AG09309 (cell line): ENCODE measurements at regions not wholly inside any gene's neighbourhood (a gene's known extent, or its start where the extent isn't known, plus 50 kb on each side); places are given as distances from the start of the nearest gene placed in this dataset.

Experiments
- DNase-seq: peaks from one replicate; pipeline ENCODE4 v3.0.0-alpha.2; 2010; ENCODE audit warnings: low read depth
- H3K4me3 ChIP-seq: 2 replicates; pipeline ENCODE4 v1.5.1; 2011; ENCODE audit warnings: mild to moderate bottlenecking, low read depth, low read length, moderate library complexity; ENCODE audit not compliant: control insufficient read depth
- TF ChIP-seq, protein P1 (sequence below): IDR thresholded peaks from 2 replicates; pipeline ENCODE4 v1.5.1; 2011; ENCODE audit warnings: mild to moderate bottlenecking, low read depth, low read length, inconsistent platforms; ENCODE audit not compliant: insufficient read depth, control insufficient read depth; ENCODE audit errors: missing control alignments

DNA sequence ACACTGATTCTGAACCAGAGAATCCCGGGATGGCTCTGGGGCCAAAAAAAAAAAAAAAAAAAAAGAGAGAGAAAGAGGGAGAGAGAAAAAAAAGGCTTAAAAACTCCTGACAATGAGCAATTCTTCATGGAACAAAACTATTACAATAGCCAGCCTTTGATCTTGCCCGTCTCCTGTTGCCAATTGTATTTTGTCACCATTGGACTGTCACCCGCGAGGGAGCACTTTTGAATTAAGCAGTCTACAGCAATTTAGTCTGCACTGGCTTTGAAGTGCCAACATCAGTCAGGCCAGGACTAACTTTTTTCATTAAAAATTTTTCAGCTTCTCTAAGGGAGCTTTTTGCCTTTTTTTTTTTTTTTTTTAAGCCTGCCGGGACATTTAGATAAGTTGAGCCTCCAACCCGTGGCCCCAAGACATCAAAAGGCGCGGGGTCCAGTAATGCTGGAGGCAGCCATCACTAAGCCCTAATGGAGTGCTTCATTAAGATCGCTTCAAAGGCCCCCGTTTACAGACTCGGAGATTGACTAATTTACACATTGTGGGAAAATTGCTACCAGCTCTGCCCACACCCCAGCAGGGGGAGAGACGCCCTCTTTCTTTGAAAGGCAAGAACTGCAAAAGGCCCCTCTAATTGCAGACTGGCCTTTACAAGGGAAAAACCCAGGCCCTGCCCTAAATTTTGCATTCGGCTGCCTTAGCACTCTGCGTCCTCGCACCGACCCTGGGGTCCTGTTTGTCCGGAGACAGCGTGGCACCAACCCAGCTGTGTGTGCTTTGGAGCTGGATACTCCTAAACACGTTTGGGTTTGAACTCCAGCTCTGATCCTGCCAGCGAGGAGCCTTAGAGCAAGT is 98.1 kb upstream of the MSX1 start:
- TF ChIP-seq, protein P1, sequence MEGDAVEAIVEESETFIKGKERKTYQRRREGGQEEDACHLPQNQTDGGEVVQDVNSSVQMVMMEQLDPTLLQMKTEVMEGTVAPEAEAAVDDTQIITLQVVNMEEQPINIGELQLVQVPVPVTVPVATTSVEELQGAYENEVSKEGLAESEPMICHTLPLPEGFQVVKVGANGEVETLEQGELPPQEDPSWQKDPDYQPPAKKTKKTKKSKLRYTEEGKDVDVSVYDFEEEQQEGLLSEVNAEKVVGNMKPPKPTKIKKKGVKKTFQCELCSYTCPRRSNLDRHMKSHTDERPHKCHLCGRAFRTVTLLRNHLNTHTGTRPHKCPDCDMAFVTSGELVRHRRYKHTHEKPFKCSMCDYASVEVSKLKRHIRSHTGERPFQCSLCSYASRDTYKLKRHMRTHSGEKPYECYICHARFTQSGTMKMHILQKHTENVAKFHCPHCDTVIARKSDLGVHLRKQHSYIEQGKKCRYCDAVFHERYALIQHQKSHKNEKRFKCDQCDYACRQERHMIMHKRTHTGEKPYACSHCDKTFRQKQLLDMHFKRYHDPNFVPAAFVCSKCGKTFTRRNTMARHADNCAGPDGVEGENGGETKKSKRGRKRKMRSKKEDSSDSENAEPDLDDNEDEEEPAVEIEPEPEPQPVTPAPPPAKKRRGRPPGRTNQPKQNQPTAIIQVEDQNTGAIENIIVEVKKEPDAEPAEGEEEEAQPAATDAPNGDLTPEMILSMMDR, result peak; percentile 21
- DNase-seq, result no peak
- H3K4me3 ChIP-seq, result no peak overlapping the region

DNA sequence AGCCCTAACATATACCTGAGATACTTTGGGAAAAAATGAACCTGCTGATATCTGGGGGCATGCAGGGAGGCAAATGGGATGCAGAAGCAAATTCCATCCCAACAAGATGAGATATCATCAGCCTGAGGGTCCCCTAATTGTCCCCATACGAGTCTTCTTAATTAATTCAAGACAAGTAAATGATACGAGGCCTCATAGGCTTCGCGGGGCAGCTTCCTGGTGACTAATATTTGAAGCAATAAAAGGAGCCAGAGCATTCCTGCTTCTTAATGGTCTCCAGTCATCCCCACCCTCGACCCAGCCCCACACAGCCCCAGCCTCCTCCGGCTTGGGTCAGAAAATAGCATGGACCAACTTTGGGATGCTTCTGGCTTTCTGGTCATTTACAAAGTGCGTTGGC is 99.6 kb upstream of the MSX1 start:
- no peak for DNase-seq
- TF ChIP-seq, protein P1, result no peak
- no peak overlapping the region for H3K4me3 ChIP-seq

- no peak for DNase-seq
- no peak overlapping the region for H3K4me3 ChIP-seq
- TF ChIP-seq, protein P1, result no peak
These were observed 100.2 kb upstream of the MSX1 start for GRCh38 chr4:4759232-4759631.

- TF ChIP-seq, protein P1, result no peak
- DNase-seq, result no peak
- H3K4me3 ChIP-seq, result no peak overlapping the region
These were observed 100.8 kb upstream of the MSX1 start for GRCh38 chr4:4758681-4759080.

DNA sequence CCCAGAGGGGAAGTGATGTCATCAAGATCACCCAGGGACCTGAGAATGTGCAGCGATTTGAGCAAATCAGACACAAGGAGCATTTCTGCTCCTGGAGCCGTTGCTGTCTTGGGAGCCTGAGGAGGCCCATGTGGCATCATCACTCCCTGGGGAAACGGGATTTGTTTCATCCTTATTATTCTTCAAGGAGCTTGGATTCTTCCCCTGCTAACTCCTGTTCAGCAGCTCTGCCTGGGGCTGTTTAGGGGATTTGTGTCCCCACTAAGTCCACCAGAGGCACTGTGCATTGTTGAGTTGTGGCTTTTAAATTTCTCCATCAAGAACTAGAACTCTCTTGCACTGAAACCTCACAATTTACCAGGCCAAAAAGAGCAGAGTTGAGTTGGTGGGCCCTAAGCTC is 104.2 kb upstream of the MSX1 start:
- TF ChIP-seq, protein P1, result no peak
- DNase-seq, result no peak

DNA sequence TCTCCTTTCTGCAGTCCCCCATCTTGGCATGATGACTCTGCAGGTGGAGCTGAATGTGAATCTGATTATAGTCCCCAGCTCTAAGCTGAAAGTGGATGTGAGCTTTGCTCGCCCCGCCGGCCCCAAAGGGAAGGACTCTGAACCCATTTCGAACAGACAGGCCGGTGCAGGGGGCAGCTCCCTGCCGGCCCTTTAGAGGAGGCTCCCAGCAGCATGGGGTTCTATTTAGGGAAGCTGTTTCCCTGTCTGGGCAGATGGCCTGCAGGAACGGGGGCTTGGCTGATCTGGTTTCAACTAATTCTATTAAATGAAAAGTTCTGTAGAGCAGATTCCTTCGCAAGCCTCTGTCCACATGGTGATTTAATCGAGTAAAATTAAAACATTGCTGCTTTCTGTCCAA is 104.8 kb upstream of the MSX1 start:
- H3K4me3 ChIP-seq, result no peak overlapping the region
- DNase-seq, result no peak
- TF ChIP-seq, protein P1, result no peak

More for the DNA sequence above, 104.2 kb upstream of the MSX1 start:
- H3K4me3 ChIP-seq, result no peak overlapping the region
